HUDEP-2 (cell line): ENCODE measurements at regions not wholly inside any gene's neighbourhood (a gene's known extent, or its start where the extent isn't known, plus 50 kb on each side); places are given as distances from the start of the nearest gene placed in this dataset.
"Not testable (repeated sequence)": the region's sequence is repeated elsewhere in the genome, so short reads cannot be mapped to it uniquely, and the experiment has no call there.

Experiments used
- DNase-seq, 76 experiments: peaks; one replicate each; lab custom pipeline; 2025; ENCODE audit not compliant: unreplicated experiment in 76 of 76; lab: John Stamatoyannopoulos, UW

DNA sequence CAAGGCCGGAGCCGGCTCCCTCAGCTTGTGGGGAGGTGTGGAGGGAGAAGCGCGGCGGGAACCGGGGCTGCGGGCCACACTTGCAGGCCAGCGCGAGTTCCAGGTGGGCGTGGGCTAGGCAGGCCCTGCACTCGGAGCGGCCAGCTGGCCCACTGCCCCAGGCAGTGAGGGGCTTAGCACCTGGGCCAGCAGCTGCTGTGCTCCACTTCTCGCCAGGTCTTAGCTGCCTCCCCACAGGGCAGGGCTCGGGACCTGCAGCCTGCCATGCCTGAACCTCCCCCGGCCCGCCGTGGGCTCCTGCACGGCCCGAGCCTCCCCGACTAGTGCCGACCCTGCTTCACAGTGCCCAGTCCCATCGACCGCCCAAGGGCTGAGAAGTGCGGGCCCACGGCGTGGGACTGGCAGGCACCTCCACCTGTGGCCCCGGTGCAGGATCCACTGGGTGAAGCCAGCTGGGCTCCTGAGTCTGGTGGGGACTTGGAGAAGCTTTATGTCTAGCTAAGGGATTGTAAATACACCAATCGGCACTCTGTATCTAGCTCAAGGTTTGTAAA is 131.8 kb downstream of the KDR start:
- not testable (repeated sequence) for DNase-seq

- DNase-seq: no peak
Observed at GRCh38 chr4:54992266-54992665, 133.1 kb downstream of the KDR start.

DNA sequence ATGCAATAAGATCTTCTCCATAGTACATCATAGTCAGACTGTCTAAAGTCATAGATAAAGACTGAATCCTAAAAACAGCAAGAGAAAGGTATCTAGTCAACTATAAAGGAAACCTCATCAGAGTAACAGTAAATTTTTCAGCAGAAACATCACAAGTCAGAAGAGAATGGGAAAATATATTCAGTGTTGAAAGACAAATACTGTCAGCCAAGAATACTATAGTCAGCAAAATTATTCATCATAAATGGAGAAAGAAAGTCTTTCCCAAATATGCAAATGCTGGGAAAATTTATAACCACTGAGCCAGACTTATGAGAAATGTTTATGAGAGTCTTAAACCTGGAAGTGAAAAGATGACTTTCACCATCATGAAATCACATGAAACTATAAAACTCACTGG is 136.7 kb downstream of the KDR start:
- DNase-seq: no peak

GRCh38 chr4:54986095-54986846 is 139.1 kb downstream of the KDR start:
- no peak for DNase-seq

DNA sequence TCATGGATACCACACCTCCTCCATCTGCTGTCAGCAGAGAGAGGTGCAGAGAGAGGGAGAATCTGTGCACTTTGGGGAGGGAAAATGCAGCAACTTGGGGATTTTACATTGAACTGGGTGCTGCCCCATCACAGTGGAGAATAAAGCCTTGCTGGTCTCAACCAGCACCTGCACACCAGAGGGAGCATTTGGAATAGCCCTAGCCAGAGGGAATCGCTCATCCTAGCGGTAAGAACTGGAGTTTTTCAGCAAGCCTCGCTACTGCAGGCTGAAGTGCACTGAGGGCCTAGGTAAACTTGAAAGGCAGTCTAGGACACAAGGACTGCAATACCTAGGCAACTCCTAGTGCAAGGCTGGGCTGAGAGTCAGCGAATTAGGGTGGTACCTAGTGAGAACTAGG is 148.7 kb downstream of the KDR start:
- no peak for DNase-seq

DNA sequence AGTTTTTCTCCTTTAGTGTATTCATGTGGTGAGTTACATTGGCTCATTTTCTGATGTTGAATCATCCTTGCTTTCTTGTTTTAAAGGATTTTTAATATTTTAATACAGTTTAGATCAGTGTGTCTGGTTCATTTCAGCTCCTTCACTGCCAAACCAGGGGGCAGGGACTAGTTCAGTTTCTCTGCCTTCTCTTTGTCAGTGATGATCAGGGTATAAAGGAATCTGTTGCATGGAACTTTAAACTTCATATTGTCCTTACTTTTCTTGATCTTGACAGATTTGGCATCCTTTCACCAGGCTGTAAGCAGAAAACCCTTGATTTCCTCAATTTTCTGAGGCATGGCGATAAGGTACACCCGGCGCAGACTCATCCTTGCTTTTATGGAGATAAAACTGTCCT is 149.4 kb downstream of the KDR start:
- DNase-seq: no peak

- DNase-seq: no peak
Observed at GRCh38 chr4:54973784-54974183, 151.6 kb downstream of the KDR start.

GRCh38 chr4:54971474-54971950 is 153.9 kb downstream of the KDR start:
- peak in 24 of 76 experiments; percentile 0 to 51 (median 14) for DNase-seq

GRCh38 chr4:54967289-54967688 is 158.1 kb downstream of the KDR start:
- DNase-seq: no peak

GRCh38 chr4:54961357-54961975 is 163.9 kb downstream of the KDR start:
- peak in 16 of 76 experiments; percentile 3 to 29 (median 9) for DNase-seq

GRCh38 chr4:54959651-54960116 is 165.7 kb downstream of the KDR start:
- no peak for DNase-seq

DNA sequence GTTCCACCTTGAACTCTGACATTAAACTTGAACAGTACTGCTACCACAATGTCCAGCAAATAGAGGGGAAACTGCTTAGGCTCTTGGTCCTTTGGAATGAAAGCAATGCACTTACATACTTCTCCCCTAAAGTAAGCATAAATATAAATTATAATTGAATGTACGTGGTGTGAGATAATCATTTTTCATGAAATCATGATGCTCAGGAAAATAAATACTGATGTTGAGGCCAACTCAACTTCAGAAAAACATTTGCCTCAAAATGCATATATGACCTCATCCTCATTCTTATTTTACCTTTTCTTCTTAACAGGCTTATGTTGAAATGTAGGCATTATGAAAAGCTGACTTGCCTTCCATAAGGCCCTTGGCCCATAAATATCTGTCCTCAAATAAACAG is 166.3 kb downstream of the KDR start:
- no peak for DNase-seq

- DNase-seq: no peak
Observed at GRCh38 chr4:54958236-54958635, 167.2 kb downstream of the KDR start.

DNA sequence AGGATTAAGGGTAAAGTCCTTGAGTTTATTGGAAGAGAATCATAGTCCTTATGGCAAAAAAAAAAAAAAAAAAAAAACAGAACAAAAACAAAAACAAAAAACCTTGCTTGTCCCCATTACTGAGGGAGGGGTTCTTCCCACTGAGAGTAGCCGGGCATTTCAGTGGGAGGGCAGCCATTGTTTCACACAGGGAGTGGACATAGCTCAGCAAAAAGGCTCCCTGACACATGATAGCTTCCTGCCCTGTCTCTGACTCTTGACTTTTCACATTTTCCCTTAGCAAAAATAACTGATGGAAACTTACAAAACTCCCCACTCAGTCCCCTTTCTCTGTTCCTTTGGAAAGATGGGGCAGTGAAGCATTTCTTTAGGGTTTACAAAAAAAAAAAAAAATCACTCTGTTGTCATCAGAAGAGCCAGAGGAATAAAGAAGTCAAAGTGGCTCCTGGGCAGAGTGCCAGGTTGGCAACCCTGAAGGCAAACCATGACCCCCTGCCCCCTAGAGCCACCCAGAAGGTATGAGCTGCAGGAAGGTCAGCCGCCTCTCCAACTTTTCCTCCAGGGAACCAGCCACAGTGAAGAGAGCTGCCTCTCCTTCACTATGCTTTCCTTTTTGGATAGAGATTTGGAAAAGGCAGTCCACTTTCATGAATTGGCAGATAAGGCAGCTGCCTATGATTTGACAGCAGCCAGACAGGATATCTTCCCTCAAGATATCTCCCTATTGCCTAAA is 170.6 kb downstream of the KDR start:
- no peak for DNase-seq

DNA sequence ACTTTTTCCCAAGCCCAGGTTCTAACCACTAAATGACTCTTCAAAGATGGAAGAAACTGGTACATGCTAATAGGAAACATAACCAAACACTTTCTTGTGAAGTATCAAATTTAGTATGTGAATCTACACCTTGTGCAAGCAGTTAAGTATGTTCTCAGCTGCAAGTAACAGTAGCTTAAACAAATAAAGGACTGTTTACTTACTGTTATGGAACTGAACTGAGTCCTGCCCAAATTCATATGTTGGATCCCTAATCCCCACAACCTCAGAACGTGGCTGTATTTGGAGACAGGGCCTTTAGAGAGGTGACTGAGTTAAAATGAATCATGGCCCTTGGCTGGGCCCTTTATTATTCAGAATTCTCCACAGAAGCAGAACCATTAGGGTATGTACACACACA is 178.7 kb downstream of the KDR start:
- no peak for DNase-seq

DNA sequence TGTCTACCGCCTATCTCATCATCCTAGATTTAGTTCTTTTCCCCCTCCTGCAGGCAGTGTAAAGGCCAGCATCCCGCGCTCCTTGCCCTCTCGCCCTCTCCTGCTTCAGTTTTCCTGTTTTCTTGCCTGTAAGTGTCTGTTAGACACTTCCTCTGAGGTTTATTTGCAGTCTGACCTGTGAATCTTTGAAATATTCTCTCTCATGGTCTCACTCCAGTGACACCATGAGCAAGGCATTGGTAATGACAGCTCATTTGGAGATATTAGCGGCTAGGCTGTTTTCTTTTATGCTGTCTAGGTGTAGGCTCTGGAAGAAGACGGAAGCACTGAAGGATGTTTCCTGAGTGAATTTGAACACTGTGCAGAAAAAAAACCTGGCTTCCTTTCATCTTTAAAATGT is 179.6 kb downstream of the KDR start:
- DNase-seq: no peak

- DNase-seq: no peak
Observed at GRCh38 chr4:54942721-54943120, 182.7 kb downstream of the KDR start.

DNA sequence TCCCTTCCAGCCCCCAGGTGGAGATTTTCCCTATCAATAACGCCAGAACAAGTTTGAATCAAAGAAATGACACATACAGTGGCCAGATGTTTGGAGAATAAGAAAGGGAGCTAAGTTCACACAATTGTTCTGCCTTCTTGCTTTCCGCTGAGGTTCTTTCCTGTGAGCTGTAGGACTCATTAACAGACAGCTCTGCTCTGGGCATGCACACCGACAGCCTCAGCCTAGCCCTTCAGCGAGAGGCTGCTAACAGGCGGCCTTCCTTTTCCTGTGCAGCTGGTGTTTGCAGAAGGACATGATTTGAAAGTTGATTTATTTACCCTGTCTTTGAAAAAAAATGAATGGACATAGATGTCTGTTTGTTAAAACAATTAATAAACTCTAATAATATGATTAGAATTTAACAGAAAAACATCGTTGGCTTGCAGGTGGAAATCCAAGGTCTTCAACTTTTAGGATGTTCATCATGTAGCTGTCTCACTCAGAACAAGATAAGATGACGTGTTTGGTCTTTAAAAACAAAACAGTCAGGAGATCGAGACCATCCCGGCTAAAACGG is 183.3 kb downstream of the KDR start:
- no peak for DNase-seq

DNA sequence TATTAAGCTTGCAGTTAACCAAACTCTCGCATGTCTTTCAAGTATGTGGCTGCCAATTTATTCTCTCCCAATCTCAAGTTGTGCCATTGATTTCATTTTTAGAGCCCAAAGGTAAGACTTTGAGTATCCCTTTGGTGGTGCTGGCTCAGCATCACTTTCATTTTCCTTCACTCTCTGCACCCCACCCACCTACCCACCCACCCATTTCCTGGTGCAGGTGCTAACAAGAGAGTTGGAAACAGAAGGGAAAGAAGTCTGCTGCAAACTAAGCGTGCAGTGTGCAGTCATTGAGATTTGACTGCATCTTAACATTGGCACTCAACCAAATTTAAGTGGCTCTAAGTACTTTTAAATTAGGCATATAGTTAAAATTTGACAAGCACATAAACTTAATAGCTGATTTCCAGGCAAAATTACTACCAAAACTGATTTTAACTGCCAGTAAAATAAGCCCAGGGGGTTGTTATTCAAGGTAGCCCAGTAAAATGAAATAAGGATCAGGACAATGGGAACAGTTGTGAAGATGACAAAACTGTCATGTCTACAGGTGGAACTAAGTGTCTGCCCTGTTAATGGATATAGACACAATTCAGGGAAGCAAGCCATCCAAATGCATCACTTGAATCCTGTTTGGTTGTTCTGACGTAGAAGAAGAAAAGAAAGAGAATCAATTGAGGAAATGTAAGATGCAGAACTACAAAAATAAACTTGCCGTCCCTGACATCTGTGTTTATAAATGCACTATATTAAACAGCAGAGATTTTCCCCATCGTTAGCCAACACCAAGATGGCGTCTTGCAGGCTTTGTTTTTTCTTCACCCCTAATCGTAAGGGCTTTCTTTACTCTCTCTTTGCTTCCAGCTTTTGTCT is 184.2 kb downstream of the KDR start:
- DNase-seq: no peak

DNA sequence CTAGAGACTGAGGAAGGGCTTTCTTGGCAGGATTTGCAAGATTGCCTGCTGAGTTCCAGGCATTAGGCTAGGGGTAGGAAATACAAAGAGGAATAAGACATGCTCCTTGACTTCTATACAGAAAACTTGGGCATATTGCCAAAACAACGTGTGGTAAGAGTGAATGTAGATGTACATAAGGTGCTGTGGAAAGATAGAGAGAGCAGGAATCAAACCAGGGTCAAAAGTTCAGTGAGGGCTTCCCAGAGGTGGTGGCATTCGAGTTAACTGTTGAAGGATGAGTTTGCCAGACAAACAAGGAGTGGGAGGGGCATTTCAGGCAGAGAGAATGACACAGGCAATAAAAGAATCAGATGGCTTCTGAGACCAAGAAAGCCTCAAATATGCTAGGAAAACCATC is 187.9 kb downstream of the KDR start:
- DNase-seq: peak in 6 of 76 experiments; percentile 0 to 22 (median 10)
